ENCODE measurements at regions not wholly inside any gene's neighbourhood (a gene's known extent, or its start where the extent isn't known, plus 50 kb on each side); places are given as distances from the start of the nearest gene placed in this dataset.

DNA sequence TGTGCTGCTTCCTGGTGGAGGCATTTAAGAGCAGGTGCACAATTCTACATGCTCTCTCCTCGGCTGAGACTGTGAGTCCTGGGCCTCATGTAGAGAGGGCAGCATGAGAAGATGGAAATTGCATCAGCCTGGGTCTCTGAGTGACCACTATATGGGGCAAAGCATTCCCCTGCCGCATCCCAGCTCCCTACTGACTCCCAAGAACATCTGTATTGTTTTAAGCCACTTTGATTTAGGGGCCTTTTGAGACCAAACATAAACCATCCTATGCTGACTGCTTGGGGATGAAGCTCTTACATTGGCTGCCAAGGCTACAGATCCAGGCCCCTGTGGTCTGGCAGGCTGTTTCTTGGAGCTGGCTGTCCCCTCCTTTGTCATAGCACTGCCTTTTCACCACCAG lies 101.3 kb upstream of the TBX20 start:
- TF ChIP-seq, protein P1, sequence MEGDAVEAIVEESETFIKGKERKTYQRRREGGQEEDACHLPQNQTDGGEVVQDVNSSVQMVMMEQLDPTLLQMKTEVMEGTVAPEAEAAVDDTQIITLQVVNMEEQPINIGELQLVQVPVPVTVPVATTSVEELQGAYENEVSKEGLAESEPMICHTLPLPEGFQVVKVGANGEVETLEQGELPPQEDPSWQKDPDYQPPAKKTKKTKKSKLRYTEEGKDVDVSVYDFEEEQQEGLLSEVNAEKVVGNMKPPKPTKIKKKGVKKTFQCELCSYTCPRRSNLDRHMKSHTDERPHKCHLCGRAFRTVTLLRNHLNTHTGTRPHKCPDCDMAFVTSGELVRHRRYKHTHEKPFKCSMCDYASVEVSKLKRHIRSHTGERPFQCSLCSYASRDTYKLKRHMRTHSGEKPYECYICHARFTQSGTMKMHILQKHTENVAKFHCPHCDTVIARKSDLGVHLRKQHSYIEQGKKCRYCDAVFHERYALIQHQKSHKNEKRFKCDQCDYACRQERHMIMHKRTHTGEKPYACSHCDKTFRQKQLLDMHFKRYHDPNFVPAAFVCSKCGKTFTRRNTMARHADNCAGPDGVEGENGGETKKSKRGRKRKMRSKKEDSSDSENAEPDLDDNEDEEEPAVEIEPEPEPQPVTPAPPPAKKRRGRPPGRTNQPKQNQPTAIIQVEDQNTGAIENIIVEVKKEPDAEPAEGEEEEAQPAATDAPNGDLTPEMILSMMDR (IDR thresholded peaks at IDR 0.05; ENCODE audit: low read length) = no peak
- no peak for TF ChIP-seq EZH2 (IDR thresholded peaks at IDR 0.05; ENCODE audit: borderline replicate concordance, low read length)

All from OCI-LY1 (cell line).